ENCODE measurements at regions not wholly inside any gene's neighbourhood (a gene's known extent, or its start where the extent isn't known, plus 50 kb on each side); places are given as distances from the start of the nearest gene placed in this dataset.

- no peak for DNase-seq (ENCODE audit: low read depth)
- no peak overlapping the region for H3K4me3 ChIP-seq (ENCODE audit: low read depth, low read length)
- no peak for TF ChIP-seq CTCF (conservative IDR thresholded peaks at IDR 0.05; ENCODE audit: low read depth, low read length)
These were observed 462.4 kb upstream of the TRIB2 start for GRCh38 chr2:12254280-12254860.

- DNase-seq (ENCODE audit: low read depth): no peak
- no peak overlapping the region for H3K4me3 ChIP-seq (ENCODE audit: low read depth, low read length)
- TF ChIP-seq CTCF (conservative IDR thresholded peaks at IDR 0.05; ENCODE audit: low read depth, low read length): no peak
These were observed 460.5 kb upstream of the TRIB2 start for GRCh38 chr2:12256206-12256605.

- no peak for DNase-seq (ENCODE audit: low read depth)
- no peak for TF ChIP-seq CTCF (conservative IDR thresholded peaks at IDR 0.05; ENCODE audit: low read depth, low read length)
- H3K4me3 ChIP-seq (ENCODE audit: low read depth, low read length): no peak overlapping the region
These were observed 459.3 kb upstream of the TRIB2 start for GRCh38 chr2:12257476-12257875.

GRCh38 chr2:12259493-12259892 is 457.2 kb upstream of the TRIB2 start:
- H3K4me3 ChIP-seq (ENCODE audit: low read depth, low read length): no peak overlapping the region
- no peak for DNase-seq (ENCODE audit: low read depth)
- no peak for TF ChIP-seq CTCF (conservative IDR thresholded peaks at IDR 0.05; ENCODE audit: low read depth, low read length)

GRCh38 chr2:12261986-12262680 is 454.6 kb upstream of the TRIB2 start:
- H3K4me3 ChIP-seq (ENCODE audit: low read depth, low read length): no peak overlapping the region
- DNase-seq (ENCODE audit: low read depth): no peak
- no peak for TF ChIP-seq CTCF (conservative IDR thresholded peaks at IDR 0.05; ENCODE audit: low read depth, low read length)

- H3K4me3 ChIP-seq (ENCODE audit: low read depth, low read length): no peak overlapping the region
- DNase-seq (ENCODE audit: low read depth): no peak
- no peak for TF ChIP-seq CTCF (conservative IDR thresholded peaks at IDR 0.05; ENCODE audit: low read depth, low read length)
These were observed 453.9 kb upstream of the TRIB2 start for GRCh38 chr2:12262681-12263436.

Measured in epithelial cell of proximal tubule (primary cell).